Psoas muscle (tissue), 7 donors: ENCODE measurements at regions not wholly inside any gene's neighbourhood (a gene's known extent, or its start where the extent isn't known, plus 50 kb on each side); places are given as distances from the start of the nearest gene placed in this dataset.

Source experiments
- ATAC-seq, 4 donors: fragments of 200-7000 bp; cut with Tn5 transposase; one replicate each; pipeline ENCODE4 v1.9.1; 2020; ENCODE audit warnings: moderate library complexity in 3 of 4, mild to moderate bottlenecking in 2 of 4
- DNase-seq, 2 donors: peaks; one replicate each; pipeline ENCODE4 v3.0.0-alpha.2; 2020
- H3K27ac ChIP-seq: fragments of 200-600 bp; one replicate; pipeline ENCODE4 v1.8.0; 2022
- H3K27me3 ChIP-seq, 3 donors: fragments of 200-600 bp in 1 of 3; one replicate each; pipeline versions ENCODE4 v1.6.1 to v1.8.0; 2013 to 2022; ENCODE audit warnings: low read length in 2 of 3, mild to moderate bottlenecking in 2 of 3, moderate library complexity in 1 of 3; ENCODE audit not compliant: insufficient read depth in 3 of 3
- H3K36me3 ChIP-seq, 2 donors: fragments of 200-600 bp in 1 of 2; one replicate each; pipeline versions ENCODE4 v1.6.1 to v1.8.0; 2013 to 2022; ENCODE audit warnings: low read depth in 1 of 2, mild to moderate bottlenecking in 1 of 2, moderate library complexity in 1 of 2; ENCODE audit not compliant: insufficient read depth in 1 of 2
- H3K4me1 ChIP-seq: fragments of 200-600 bp; one replicate; pipeline ENCODE4 v1.8.0; 2022
- H3K4me3 ChIP-seq: fragments of 200-600 bp; one replicate; pipeline ENCODE4 v1.8.0; 2022; ENCODE audit warnings: mild to moderate bottlenecking
- H3K9me3 ChIP-seq: fragments of 200-600 bp; one replicate; pipeline ENCODE4 v1.8.0; 2022
- WGBS, 3 donors: extraction: QIAGEN DNeasy Blood & Tissue Kit; methylation state at CpG; one replicate each; pipeline versions ENCODE4 v1.1.6 to v1.1.7; 2013; 5-methylcytosine and 5-hydroxymethylcytosine counted together
- intact Hi-C, 2 donors: fragments of 100-400 bp; cut with DNase I; formaldehyde crosslinking; loops; one replicate each; pipeline versions ENCODE4 v1.11.0 to v1.14.2; 2022
- TF ChIP-seq, protein P1 (sequence below): fragments of 200-600 bp; IDR thresholded peaks from one replicate; pipeline ENCODE4 v1.8.0; 2022; ENCODE audit warnings: antibody characterized with exemption
- donor health status: healthy with polysubstance abuse.
- donor health status: DM: no; HTN: no; CAD: no; lungs with moderate emphysema.
- donor health status: Bipolar disorder and iron deficiency.
- donor health status: healthy.
- donor health status: DM: yes; HTN: yes; CAD: no.
- donor health status: DM: no; HTN: no; CAD: no.
- donor health status: DM: yes; HTN: yes; CAD: no.

DNA sequence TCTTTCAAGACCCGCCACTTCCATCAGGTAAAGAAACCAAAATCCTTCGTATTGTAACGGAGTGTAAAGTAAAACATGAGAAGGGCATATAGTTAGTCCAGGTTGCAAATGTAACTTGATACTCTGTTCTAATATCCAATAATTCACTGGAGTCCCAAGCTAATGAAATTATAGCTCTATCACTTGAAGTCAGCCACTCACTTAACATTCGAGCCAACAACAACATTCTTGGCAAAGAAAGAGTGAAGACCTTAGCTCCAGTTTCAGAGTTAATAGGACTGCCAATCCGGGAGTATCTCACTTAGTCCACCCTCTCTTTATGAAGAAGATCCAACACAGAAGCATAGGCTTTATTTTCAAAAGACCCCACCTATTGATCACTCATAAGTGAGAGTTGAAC is 298.0 kb upstream of the SOX11 start:
- Histone ChIP-seq H3K4me1 (peaks cover 12% of the 10 kb centered on the region), H3K27me3 (no peaks in the 10 kb centered on the region), H3K4me3 (no peak overlapping the region), H3K36me3 (no peaks in the 10 kb centered on the region), H3K27ac (no peak overlapping the region), H3K9me3 (no peaks in the 10 kb centered on the region)
- ATAC-seq (no peak), DNase-seq (no peak)
- 33 to 53% (median 35%) methylated on average over 5 of the region's 5 CpGs for WGBS, 3 donors
- TF ChIP-seq, protein P1, sequence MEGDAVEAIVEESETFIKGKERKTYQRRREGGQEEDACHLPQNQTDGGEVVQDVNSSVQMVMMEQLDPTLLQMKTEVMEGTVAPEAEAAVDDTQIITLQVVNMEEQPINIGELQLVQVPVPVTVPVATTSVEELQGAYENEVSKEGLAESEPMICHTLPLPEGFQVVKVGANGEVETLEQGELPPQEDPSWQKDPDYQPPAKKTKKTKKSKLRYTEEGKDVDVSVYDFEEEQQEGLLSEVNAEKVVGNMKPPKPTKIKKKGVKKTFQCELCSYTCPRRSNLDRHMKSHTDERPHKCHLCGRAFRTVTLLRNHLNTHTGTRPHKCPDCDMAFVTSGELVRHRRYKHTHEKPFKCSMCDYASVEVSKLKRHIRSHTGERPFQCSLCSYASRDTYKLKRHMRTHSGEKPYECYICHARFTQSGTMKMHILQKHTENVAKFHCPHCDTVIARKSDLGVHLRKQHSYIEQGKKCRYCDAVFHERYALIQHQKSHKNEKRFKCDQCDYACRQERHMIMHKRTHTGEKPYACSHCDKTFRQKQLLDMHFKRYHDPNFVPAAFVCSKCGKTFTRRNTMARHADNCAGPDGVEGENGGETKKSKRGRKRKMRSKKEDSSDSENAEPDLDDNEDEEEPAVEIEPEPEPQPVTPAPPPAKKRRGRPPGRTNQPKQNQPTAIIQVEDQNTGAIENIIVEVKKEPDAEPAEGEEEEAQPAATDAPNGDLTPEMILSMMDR: no peak
- intact Hi-C loops: no loop called here

DNA sequence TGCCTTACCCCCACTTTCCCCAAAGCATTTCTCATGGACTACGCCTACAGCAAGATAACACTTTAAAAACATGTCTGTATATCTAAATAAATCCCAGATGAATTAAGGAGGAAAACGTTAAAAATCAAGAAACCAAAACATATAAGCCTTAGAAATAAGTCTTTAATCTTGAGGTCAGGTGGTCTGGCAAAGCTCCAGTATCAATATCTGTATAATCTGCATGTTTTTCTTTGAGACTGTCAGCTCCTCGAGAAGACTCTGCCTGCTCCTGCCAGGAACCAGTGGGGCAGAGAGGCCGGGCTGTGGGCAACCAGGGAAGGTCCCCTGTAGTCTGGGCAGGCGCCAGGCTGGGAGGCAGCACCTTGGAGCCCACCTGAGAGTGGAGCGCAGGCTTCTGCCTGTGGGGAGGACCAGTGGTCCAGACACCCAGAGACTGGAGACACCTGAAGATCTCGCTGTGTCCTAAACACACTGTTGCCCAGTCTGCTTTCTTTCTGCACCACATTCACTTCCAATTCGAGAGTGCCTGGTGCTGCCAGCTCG is 291.0 kb upstream of the SOX11 start:
- 79 to 80% (median 80%) methylated on average over 9 of the region's 9 CpGs for WGBS, 3 donors
- DNase-seq (no peak), ATAC-seq (no peak)
- Histone ChIP-seq H3K27me3 (no peaks in the 10 kb centered on the region), H3K27ac (no peak overlapping the region), H3K36me3 (no peaks in the 10 kb centered on the region), H3K4me3 (no peak overlapping the region), H3K4me1 (no peaks in the 10 kb centered on the region), H3K9me3 (no peaks in the 10 kb centered on the region)
- intact Hi-C loops: no loop called here
- TF ChIP-seq, protein P1: no peak

DNA sequence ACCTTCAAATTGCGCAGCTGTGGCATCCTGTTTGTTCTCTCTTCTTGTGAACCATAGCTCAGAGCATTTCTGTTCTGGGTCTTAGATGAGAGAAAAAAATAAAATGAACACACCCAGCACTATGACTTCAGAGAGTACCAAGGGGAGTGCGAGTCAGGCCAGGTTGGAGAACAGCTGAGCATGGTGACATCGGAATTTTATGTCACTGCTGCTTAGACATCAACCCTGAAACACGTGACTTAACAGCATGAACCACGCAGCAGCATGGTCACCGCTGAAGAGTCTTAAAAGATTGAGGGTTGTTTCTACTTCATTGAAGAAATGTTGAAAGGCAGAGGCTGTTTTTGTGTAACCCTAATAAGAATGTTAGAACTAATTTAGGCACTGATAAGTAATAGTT is 288.8 kb upstream of the SOX11 start:
- H3K9me3 ChIP-seq: no peaks in the 10 kb centered on the region
- no peaks in the 10 kb centered on the region for H3K27me3 ChIP-seq
- 69 to 73% (median 71%) methylated on average over 6 of the region's 6 CpGs for WGBS, 3 donors
- H3K4me3 ChIP-seq: no peak overlapping the region
- ATAC-seq: no peak
- no peaks in the 10 kb centered on the region for H3K36me3 ChIP-seq
- no peak for DNase-seq
- TF ChIP-seq, protein P1: no peak
- H3K4me1 ChIP-seq: no peaks in the 10 kb centered on the region
- H3K27ac ChIP-seq: no peak overlapping the region
- intact Hi-C loops: no loop called here

DNA sequence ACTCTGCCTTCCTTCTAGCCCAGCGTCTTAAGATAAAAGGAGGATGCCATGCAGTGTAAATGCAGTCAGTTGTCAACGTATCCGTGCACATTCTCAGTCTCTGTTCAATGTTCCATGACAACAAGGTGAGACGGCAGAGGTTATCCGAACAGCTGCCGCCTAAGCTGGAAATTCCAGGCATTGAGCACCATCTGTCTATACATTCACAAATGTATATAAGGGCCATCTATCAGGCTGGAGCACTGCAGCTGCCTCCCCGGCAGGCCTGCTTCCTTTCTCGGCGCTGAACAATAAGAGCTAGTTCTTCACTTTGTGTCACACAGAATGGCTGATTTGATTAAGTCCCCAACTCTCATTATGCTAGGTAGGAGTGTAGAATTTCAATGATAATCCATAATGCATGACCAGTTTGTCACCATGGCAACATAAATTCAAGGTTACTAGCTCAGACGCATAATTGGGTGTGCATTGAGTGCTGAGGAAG is 282.2 kb upstream of the SOX11 start:
- intact Hi-C loops: no loop called here
- Histone ChIP-seq H3K4me1 (no peaks in the 10 kb centered on the region), H3K27me3 (no peaks in the 10 kb centered on the region), H3K27ac (no peak overlapping the region), H3K4me3 (no peak overlapping the region), H3K9me3 (no peaks in the 10 kb centered on the region), H3K36me3 (no peaks in the 10 kb centered on the region)
- ATAC-seq (no peak), DNase-seq (no peak)
- TF ChIP-seq, protein P1: no peak
- 70 to 77% (median 73%) methylated on average over 10 of the region's 10 CpGs for WGBS, 3 donors

DNA sequence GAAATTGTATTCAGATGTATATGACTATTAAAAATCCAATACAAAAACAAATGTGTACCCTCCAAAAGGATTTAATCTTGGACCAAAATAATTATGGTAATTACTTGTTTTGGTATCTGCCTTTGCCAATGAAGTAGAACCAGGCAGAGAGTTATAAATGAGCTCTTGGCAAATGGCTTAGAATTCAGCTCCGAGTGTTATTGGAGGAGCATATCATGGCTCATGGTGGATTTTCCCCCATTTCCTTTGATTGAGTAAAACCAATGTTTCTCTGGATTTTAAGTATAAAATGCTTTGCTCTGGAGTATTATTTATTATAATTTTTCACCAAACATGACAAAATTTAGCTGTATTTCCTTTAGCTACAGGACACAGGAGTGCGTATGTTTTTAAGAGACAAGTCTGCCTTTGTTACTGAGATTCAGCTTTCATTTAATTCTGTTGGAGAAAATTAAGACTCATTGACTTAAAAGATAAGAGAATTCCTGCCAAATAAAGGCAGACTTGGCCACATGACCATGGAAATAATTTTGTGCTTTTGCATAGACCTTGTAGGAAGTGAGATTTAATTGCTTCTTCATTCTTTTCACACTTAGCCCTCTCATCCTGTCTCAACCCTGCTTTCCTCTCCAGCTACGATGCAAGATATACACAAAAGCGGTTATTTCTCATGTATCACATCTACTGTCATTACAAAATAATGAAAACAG is 281.0 kb upstream of the SOX11 start:
- H3K4me1 ChIP-seq: no peaks in the 10 kb centered on the region
- H3K27me3 ChIP-seq: no peaks in the 10 kb centered on the region
- DNase-seq (no peak), ATAC-seq (no peak)
- 73 to 80% (median 74%) methylated on average over 4 of the region's 4 CpGs for WGBS, 3 donors
- no peak overlapping the region for H3K27ac ChIP-seq
- H3K36me3 ChIP-seq: no peaks in the 10 kb centered on the region
- H3K9me3 ChIP-seq: no peaks in the 10 kb centered on the region
- intact Hi-C loops: no loop called here
- H3K4me3 ChIP-seq: no peak overlapping the region
- TF ChIP-seq, protein P1: no peak
